Esophagus muscularis mucosa (tissue), 4 donors: ENCODE measurements at regions not wholly inside any gene's neighbourhood (a gene's known extent, or its start where the extent isn't known, plus 50 kb on each side); places are given as distances from the start of the nearest gene placed in this dataset.

Experiments used
- CTCF ChIP-seq, 3 experiments: fragments of 200-600 bp in 2 of 3; fragments of 450-650 bp in 1 of 3; sonication (generic) in 2 of 3; IDR thresholded peaks; one replicate each; pipeline ENCODE4 v1.5.1; 2017 to 2019; ENCODE audit warnings: antibody characterized with exemption in 3 of 3, mild to moderate bottlenecking in 2 of 3, moderate library complexity in 1 of 3
- EP300 ChIP-seq: sonication (generic); formaldehyde crosslinking; IDR thresholded peaks from one replicate; pipeline ENCODE4 v1.6.1; 2017; ENCODE audit warnings: antibody characterized with exemption
- POLR2A ChIP-seq: fragments of 450-650 bp; IDR thresholded peaks from one replicate; pipeline ENCODE4 v1.6.1; 2017; ENCODE audit warnings: antibody characterized with exemption, moderate library complexity, mild to moderate bottlenecking, low read depth
- POLR2AphosphoS5 ChIP-seq, 2 donors: sonication (generic); formaldehyde crosslinking; IDR thresholded peaks; one replicate each; pipeline ENCODE4 v1.6.1; 2017; ENCODE audit warnings: antibody characterized with exemption in 2 of 2

DNA sequence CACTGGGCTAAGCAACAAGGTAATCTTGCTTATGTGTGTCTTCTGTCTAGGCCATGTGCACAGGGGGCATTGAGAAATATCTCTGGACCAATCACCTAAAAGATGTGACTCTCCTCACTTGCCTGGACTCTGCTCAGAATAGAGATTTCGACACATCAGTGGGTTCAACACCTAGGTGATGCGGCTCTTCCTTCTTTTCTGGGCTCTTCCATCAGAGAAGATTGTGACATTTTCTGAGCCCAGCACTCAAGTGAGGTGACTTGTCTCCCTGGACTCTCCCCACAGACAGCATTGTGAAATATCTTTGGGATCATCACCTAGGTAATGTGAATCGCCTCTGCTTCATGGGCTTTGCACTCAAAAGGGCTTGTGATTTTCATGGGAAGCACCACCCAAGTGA is 1904.1 kb downstream of the TP53TG3F start:
- TF ChIP-seq CTCF (IDR thresholded peaks at IDR 0.05), result no peak
- no peak for TF ChIP-seq POLR2AphosphoS5 (IDR thresholded peaks at IDR 0.05)
- TF ChIP-seq POLR2A, result no peak
- no peak for TF ChIP-seq EP300
